Neural progenitor cell (in vitro differentiated cells): ENCODE measurements at regions not wholly inside any gene's neighbourhood (a gene's known extent, or its start where the extent isn't known, plus 50 kb on each side); places are given as distances from the start of the nearest gene placed in this dataset.

ENCODE experiments used
- CTCF ChIP-seq: fragments of 200-600 bp; sonication (generic); IDR thresholded peaks from 2 replicates; pipeline ENCODE4 v1.5.1; 2017; ENCODE audit warnings: antibody characterized with exemption, mild to moderate bottlenecking
- EZH2 ChIP-seq: fragments of 200-600 bp; sonication (generic); IDR thresholded peaks from 2 replicates; pipeline ENCODE4 v1.6.1; 2017; ENCODE audit warnings: antibody characterized with exemption, mild to moderate bottlenecking, moderate library complexity

- TF ChIP-seq CTCF (no peak), EZH2 (no peak)
These were observed 263.6 kb upstream of the GPC6 start for GRCh38 chr13:92963029-92963428.
